ENCODE measurements at regions not wholly inside any gene's neighbourhood (a gene's known extent, or its start where the extent isn't known, plus 50 kb on each side); places are given as distances from the start of the nearest gene placed in this dataset.

GRCh38 chr5:27318701-27319100 lies 280.3 kb upstream of the CDH9 start:
- H4K20me1 ChIP-seq (replicated peaks; ENCODE audit: control insufficient read depth, extremely low read depth, insufficient read depth, low read length), result no peaks in the 10 kb centered on the region
- no peaks in the 10 kb centered on the region for H3K4me1 ChIP-seq (ENCODE audit: control insufficient read depth, extremely low read depth, insufficient read depth, low read length)
- H3K4me2 ChIP-seq (ENCODE audit: insufficient read depth, low read length), result no peak overlapping the region
- H3K36me3 ChIP-seq (ENCODE audit: control insufficient read depth in 2 of 2, extremely low read depth in 1 of 2, insufficient read depth in 2 of 2, low read length in 2 of 2), result no peaks in the 10 kb centered on the region
- no peaks in the 10 kb centered on the region for H3K9me3 ChIP-seq (replicated peaks; ENCODE audit: control insufficient read depth, insufficient read depth, low read length)
- dilution Hi-C loops (cut with MboI; ENCODE audit: extremely low pct_ligation_motif_present, low sequenced_read_pairs) (no loop called here), intact Hi-C loops (cut with micrococcal nuclease) (no loop called here)
- H2AFZ ChIP-seq (ENCODE audit: low read depth, low read length), result no peak overlapping the region
- no peaks in the 10 kb centered on the region for H3K79me2 ChIP-seq (ENCODE audit: control insufficient read depth, insufficient read depth, low read length)
- H3K27me3 ChIP-seq (ENCODE audit: control insufficient read depth in 2 of 2, insufficient read depth in 2 of 2, low read length in 2 of 2), result no peaks in the 10 kb centered on the region
- no peaks in the 10 kb centered on the region for H3K9me1 ChIP-seq (replicated peaks; ENCODE audit: control insufficient read depth, extremely low read depth, insufficient read depth, low read length)
- POLR2A ChIA-PET, result no interaction called here
- no peak overlapping the region for H3K4me3 ChIP-seq (replicated peaks in 1 of 3; ENCODE audit: insufficient read depth in 1 of 3, low read depth in 1 of 3, low read length in 3 of 3)
- no peak overlapping the region for H3K9ac ChIP-seq (replicated peaks; ENCODE audit: extremely low read depth, insufficient read depth, low read length)
- CTCF ChIA-PET, result no interaction called here
- FAIRE-seq, result no peak
- TF ChIP-seq MAX (IDR thresholded peaks at IDR 0.05; ENCODE audit: insufficient read depth, insufficient read length) (no peak), FOS (IDR thresholded peaks at IDR 0.05; ENCODE audit: borderline replicate concordance, insufficient read depth, low read length) (no peak), EZH2 (IDR thresholded peaks at IDR 0.05; ENCODE audit: borderline replicate concordance, low read depth, low read length, severe bottlenecking) (no peak), GATA2 (IDR thresholded peaks at IDR 0.05; ENCODE audit: insufficient read depth, insufficient read length, low read depth, low read length) (no peak), POLR2A (IDR thresholded peaks at IDR 0.05; ENCODE audit: low read depth, low read length) (no peak)
- BruUV-seq (replicated peaks), result no TSS peak
- no peak for DNase-seq (ENCODE audit: low read depth, low spot score)
- H3K27ac ChIP-seq (ENCODE audit: insufficient read depth, low read depth, low read length), result no peak overlapping the region

GRCh38 chr5:27316271-27316650 lies 277.9 kb upstream of the CDH9 start:
- intact Hi-C loops (cut with micrococcal nuclease), result no loop called here
- FAIRE-seq (no peak), DNase-seq (ENCODE audit: low read depth, low spot score) (no peak)
- H3K9me3 ChIP-seq (replicated peaks; ENCODE audit: control insufficient read depth, insufficient read depth, low read length), result peaks cover 5% of the 10 kb centered on the region
- H3K4me2 ChIP-seq (ENCODE audit: insufficient read depth, low read length), result no peak overlapping the region
- BruUV-seq (replicated peaks), result no TSS peak
- no peak overlapping the region for H3K4me3 ChIP-seq (replicated peaks in 1 of 3; ENCODE audit: insufficient read depth in 1 of 3, low read depth in 1 of 3, low read length in 3 of 3)
- no peak overlapping the region for H3K9ac ChIP-seq (replicated peaks; ENCODE audit: extremely low read depth, insufficient read depth, low read length)
- no peak for TF ChIP-seq MYC (IDR thresholded peaks at IDR 0.05; ENCODE audit: low read depth, low read length)
- no peak for TF ChIP-seq GATA2 (IDR thresholded peaks at IDR 0.05; ENCODE audit: insufficient read depth, insufficient read length, low read depth, low read length)
- no peak for TF ChIP-seq MAX (IDR thresholded peaks at IDR 0.05; ENCODE audit: insufficient read depth, insufficient read length)
- TF ChIP-seq FOS (IDR thresholded peaks at IDR 0.05; ENCODE audit: borderline replicate concordance, insufficient read depth, low read length), result no peak
- no peak for TF ChIP-seq EZH2 (IDR thresholded peaks at IDR 0.05; ENCODE audit: borderline replicate concordance, low read depth, low read length, severe bottlenecking)
- no peak for TF ChIP-seq CTCF (IDR thresholded peaks at IDR 0.05; ENCODE audit: extremely low read depth in 1 of 2, insufficient read depth in 1 of 2, low read depth in 1 of 2, low read length in 2 of 2)
- no peak for TF ChIP-seq POLR2AphosphoS5 (IDR thresholded peaks at IDR 0.05; ENCODE audit: insufficient read depth, low read depth, low read length)
- TF ChIP-seq POLR2A (IDR thresholded peaks at IDR 0.05; ENCODE audit: low read depth, low read length), result no peak
- TF ChIP-seq JUN (IDR thresholded peaks at IDR 0.05; ENCODE audit: borderline replicate concordance, insufficient read depth, insufficient read length, low read depth), result no peak
- no peaks in the 10 kb centered on the region for H3K9me1 ChIP-seq (replicated peaks; ENCODE audit: control insufficient read depth, extremely low read depth, insufficient read depth, low read length)
- H4K20me1 ChIP-seq (replicated peaks; ENCODE audit: control insufficient read depth, extremely low read depth, insufficient read depth, low read length), result no peaks in the 10 kb centered on the region
- ChIA-PET CTCF (no interaction called here), POLR2A (no interaction called here)
- dilution Hi-C loops (cut with MboI; ENCODE audit: extremely low pct_ligation_motif_present, low sequenced_read_pairs), result no loop called here
- H3K27ac ChIP-seq (ENCODE audit: insufficient read depth, low read depth, low read length), result no peak overlapping the region
- no peaks in the 10 kb centered on the region for H3K36me3 ChIP-seq (ENCODE audit: control insufficient read depth in 2 of 2, extremely low read depth in 1 of 2, insufficient read depth in 2 of 2, low read length in 2 of 2)
- no peaks in the 10 kb centered on the region for H3K27me3 ChIP-seq (ENCODE audit: control insufficient read depth in 2 of 2, insufficient read depth in 2 of 2, low read length in 2 of 2)
- no peaks in the 10 kb centered on the region for H3K4me1 ChIP-seq (ENCODE audit: control insufficient read depth, extremely low read depth, insufficient read depth, low read length)
- H2AFZ ChIP-seq (ENCODE audit: low read depth, low read length), result no peak overlapping the region
- no peaks in the 10 kb centered on the region for H3K79me2 ChIP-seq (ENCODE audit: control insufficient read depth, insufficient read depth, low read length)

Data from endothelial cell of umbilical vein (primary cell).